ENCODE measurements at regions not wholly inside any gene's neighbourhood (a gene's known extent, or its start where the extent isn't known, plus 50 kb on each side); places are given as distances from the start of the nearest gene placed in this dataset.
"Not testable (repeated sequence)": the region's sequence is repeated elsewhere in the genome, so short reads cannot be mapped to it uniquely, and the experiment has no call there.

DNA sequence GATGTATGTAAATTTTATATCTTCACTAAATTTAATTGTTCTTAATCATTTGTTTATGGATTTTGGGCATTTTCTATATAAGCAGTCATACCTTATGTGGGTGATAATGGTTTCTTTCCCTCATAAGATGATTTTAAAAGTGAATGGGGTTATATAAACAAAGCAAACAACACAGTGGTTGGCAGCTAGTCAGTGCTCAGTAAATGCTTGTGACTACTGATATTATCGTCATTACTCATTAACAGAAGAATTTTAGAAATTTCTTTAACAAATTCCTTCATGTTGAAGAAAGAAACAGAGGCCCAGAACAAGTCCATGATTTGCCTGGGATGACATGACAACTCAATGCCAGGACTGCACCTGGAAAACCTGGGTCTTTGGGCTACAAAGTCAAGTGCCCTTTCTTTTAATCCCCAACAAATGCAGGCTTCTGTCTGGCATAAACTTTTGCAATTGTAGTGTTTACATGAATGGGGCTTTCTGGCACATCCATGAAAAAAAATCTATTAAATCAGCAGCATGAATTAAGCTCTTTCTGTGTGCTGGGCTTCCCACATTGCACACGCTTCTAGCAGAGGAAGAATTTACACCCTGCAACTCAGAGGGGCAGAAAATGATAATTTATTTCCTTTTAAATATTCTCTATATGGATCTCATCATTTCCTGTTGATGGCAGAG lies 297.3 kb upstream of the PLGLB1 start:
- H3K27ac ChIP-seq; H3K27me3 ChIP-seq; H3K36me3 ChIP-seq; intact Hi-C loops (cut with DNase I); DNase-seq (ENCODE audit: extremely low spot score in 2 of 2); H3K4me1 ChIP-seq; H3K4me3 ChIP-seq; H3K9me3 ChIP-seq: not testable (repeated sequence)

DNA sequence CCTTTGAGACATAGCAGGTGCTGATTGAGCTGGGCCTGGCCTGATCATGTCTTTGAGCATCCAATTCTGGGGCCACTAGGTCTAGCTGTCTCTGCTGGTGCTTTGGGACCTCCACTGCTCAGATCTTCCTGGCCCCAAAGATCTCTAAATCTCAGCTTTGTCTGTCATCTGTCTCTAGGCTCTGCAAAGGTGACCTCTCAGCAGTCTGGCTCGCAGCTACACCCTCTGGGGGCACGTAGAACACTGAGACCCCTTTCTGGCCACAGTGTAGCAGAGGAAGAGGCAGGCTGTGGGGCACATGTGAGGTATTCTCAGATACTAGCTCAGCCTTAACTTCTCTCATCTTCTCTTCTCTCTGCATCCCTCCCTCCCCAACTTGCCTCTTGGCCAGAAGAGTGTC lies 298.1 kb upstream of the PLGLB1 start:
- H3K36me3 ChIP-seq; H3K4me3 ChIP-seq; DNase-seq (ENCODE audit: extremely low spot score in 2 of 2); H3K4me1 ChIP-seq; H3K27ac ChIP-seq; intact Hi-C loops (cut with DNase I); H3K9me3 ChIP-seq; H3K27me3 ChIP-seq: not testable (repeated sequence)

DNA sequence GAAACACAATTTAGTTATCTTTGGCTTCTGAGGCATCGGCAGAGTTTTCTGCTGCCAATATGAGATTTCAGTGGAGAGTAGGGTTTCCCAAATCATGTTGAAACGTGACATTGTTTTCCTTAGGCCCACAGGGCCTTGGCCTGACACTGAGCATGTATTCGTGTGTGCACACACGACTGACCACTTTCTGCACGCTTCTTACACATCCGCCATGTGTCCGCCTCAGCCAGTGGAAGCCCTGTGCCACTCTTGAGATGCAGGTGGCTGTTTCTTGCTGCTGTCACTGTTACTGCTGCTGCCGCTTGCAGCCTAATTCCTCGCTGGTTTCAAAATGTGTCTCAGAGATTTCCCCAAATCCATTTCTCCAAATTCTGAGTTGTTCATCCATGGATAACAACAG lies 299.6 kb upstream of the PLGLB1 start:
- H3K27ac ChIP-seq; H3K9me3 ChIP-seq; H3K4me3 ChIP-seq; H3K36me3 ChIP-seq; H3K27me3 ChIP-seq; intact Hi-C loops (cut with DNase I); H3K4me1 ChIP-seq; DNase-seq (ENCODE audit: extremely low spot score in 2 of 2): not testable (repeated sequence)

DNA sequence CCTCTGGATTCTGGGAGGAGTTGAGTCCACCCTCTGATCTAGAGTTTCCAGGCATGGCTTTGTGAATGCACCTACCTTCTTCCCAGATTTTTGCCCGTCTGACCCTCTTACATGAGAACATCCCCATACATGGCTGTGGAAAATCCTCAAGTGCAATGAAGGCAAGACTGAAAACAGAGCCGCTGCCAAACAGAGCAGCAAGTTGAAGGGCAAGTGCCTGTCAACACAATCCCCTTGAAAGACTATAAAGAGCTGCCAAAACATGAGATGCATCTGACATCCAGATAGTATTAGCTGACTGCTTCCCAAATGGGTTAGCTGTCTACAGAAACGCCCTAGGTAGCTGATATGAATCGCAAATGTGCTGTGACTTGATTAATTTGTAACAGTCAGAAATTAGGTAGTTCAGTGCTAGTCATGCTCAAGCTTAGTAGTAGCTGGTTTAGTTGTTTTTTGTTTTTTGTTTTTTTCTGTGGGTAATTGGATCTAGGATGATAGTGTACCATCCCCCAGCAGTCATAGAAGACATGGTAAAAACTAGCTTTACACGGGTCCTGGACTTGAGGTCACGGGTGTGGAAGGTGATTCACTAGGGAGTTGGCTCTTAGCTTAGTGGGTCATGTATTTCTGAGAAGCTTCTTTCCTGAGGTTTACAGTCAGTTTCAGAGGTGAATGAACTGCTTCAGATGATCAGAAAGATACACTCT lies 302.8 kb upstream of the PLGLB1 start:
- H3K4me3 ChIP-seq; intact Hi-C loops (cut with DNase I); H3K27me3 ChIP-seq; H3K9me3 ChIP-seq; H3K27ac ChIP-seq; DNase-seq (ENCODE audit: extremely low spot score in 2 of 2); H3K36me3 ChIP-seq; H3K4me1 ChIP-seq: not testable (repeated sequence)

DNA sequence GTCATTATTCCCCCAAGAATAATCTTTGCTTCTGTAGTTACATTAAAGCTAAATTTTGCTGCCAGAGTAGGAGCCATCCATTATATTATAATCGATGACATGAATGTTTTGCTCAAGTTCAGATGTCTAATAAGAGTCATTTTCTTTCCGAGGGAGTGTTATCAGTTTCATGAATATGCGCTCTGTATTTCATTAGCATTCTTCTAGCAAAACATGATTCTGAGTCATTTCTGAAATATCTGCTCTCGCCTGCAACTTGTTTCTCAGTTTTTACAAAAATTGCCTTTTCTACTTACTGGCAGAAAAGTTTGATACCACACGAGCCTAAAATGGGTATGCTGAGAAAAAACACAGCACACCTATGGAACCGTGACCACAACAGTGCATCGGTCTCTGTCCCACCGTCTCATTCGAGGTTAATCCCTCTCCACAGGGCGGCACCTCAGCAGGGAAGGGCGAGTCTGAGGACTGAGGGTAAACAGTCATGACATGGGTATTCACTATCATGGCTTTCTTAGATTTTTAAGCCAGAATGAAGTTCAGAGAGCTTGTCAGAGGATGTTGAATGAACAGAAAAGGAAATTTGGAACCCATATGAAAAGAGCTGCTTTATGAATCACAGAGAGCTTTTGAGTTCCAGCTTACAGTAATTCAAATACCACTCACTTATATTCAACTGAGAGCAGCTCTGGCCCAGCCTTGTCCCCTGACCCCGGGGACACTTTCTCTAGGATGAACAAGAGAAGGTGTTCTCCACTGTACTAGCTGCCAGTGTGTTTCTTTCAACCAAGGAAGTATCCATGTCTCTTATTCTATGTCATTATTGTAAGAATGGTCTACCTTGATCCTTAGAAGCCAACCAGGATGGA lies 303.6 kb upstream of the PLGLB1 start:
- H3K27ac ChIP-seq; H3K27me3 ChIP-seq; H3K9me3 ChIP-seq; DNase-seq (ENCODE audit: extremely low spot score in 2 of 2); H3K4me1 ChIP-seq; H3K4me3 ChIP-seq; H3K36me3 ChIP-seq; intact Hi-C loops (cut with DNase I): not testable (repeated sequence)

DNA sequence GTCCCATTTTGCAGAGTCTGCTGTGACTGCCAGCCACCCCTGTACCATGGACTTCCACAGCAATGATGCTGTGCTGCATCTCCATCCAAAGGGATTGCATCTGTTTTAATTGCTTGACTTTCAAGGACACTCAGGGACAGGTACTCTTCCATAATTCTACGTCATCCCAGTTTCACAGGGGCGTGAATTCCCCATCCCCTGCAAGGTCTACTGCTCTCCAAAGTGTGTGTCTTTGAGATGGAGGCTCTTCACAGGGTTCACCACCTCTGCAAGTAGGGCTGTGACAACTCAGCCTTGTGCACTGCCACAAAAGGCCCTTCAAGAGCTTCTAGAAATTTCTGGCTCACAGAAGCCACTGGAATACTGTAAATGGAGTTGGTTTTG lies 304.3 kb upstream of the PLGLB1 start:
- H3K36me3 ChIP-seq; intact Hi-C loops (cut with DNase I); H3K9me3 ChIP-seq; H3K4me3 ChIP-seq; H3K27me3 ChIP-seq; DNase-seq (ENCODE audit: extremely low spot score in 2 of 2); H3K4me1 ChIP-seq; H3K27ac ChIP-seq: not testable (repeated sequence)

DNA sequence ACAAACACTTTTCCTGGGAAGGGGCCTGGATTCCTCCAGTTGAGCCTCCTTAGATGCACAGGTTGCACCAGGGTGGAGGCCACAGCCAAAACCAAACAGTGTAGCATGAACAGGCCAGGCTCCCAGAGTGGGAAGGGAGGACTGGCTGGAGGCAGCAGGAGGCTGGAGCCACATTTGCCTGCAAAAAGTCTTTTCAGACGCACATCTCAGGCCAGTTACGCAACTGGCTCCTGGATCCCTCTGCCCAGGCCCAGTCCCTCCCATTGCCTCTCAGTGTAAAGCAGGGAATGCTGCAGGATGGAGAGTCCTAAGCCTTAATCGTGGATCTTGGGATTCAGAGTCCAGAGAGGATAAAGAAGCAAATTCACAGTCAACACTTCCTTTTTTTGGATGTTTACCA lies 305.1 kb upstream of the PLGLB1 start:
- intact Hi-C loops (cut with DNase I); H3K27ac ChIP-seq: not testable (repeated sequence)

DNA sequence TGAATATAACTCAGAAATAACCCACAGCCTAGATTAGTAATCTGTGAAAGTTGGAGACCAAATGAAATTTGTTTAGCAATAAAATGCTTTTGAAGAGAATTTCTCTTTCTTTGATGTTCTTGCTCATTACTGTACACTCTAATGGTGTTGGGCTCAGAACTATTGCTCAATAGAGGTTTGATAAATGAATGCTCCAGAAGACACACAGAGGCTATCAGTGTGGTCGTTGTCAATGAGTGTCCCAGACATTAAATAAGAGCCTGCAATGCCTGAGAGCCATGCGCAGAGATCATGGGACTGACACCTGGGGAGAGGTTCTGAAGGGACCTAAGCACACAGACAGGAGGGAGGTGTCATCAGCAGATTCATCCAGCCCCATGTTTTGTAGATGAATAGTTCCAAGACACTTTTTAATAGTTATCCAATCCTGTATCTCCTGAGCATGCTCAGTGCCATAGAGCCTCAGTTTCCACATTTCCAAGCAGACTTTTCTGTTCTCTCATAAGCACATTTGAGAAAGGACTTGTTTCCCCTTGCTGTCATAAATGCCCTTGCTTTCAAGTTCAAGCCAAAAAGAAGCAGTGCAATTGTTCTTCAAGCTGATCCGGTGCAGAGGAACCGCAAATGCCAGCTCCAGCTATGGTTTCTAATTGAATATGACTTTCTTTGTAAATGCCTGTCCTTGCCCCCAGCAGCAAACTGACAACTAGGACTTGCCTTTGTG lies 306.2 kb upstream of the PLGLB1 start:
- H3K27ac ChIP-seq; H3K4me1 ChIP-seq; DNase-seq (ENCODE audit: extremely low spot score in 2 of 2); H3K9me3 ChIP-seq; H3K36me3 ChIP-seq; H3K27me3 ChIP-seq; intact Hi-C loops (cut with DNase I); H3K4me3 ChIP-seq: not testable (repeated sequence)

More for the DNA sequence above, 305.1 kb upstream of the PLGLB1 start:
- not testable (repeated sequence) for H3K27me3 ChIP-seq; H3K9me3 ChIP-seq; H3K4me1 ChIP-seq; H3K36me3 ChIP-seq; H3K4me3 ChIP-seq; DNase-seq (ENCODE audit: extremely low spot score in 2 of 2)

DNA sequence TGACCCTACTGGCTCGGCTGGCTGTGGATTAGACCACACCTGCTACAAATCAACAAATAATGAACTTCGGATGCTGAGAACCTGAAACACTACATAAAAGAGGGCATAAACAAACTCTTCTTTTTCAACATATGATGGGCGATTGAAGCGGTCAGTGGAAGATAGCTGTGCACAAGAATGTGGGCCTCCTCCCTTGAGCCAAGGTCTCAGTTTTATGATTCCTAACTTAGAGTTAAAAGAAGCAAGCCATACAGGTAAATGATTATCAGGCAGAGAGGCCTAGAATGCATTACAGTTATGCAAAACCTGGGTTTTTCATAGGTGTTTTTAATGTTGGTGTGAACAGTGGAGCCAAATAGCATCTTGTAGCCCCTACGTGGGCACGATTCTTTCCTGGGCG lies 307.9 kb upstream of the PLGLB1 start:
- H3K36me3 ChIP-seq; intact Hi-C loops (cut with DNase I); H3K4me3 ChIP-seq; DNase-seq (ENCODE audit: extremely low spot score in 2 of 2); H3K27me3 ChIP-seq; H3K9me3 ChIP-seq; H3K4me1 ChIP-seq; H3K27ac ChIP-seq: not testable (repeated sequence)

DNA sequence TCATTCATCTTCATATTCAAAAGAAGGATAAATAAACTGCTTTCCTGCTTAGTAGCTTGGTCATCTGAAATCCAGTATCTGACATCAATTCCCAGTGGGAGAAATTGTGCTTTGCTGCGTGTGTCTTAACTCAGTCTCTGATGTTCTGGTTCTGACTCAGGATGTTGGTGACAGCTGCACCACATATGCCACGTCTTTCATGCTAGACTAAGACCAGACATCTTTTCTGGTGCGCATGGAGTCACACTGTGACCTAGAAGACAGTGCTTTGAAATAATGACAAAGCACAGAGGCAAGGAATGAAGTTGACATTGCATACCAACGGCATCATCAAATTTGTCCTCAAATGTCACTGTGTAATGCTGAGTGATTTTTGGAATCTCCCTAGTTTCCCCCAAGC lies 308.8 kb upstream of the PLGLB1 start:
- H3K4me1 ChIP-seq; H3K27me3 ChIP-seq; H3K36me3 ChIP-seq; H3K9me3 ChIP-seq; H3K27ac ChIP-seq; H3K4me3 ChIP-seq; DNase-seq (ENCODE audit: extremely low spot score in 2 of 2); intact Hi-C loops (cut with DNase I): not testable (repeated sequence)

DNA sequence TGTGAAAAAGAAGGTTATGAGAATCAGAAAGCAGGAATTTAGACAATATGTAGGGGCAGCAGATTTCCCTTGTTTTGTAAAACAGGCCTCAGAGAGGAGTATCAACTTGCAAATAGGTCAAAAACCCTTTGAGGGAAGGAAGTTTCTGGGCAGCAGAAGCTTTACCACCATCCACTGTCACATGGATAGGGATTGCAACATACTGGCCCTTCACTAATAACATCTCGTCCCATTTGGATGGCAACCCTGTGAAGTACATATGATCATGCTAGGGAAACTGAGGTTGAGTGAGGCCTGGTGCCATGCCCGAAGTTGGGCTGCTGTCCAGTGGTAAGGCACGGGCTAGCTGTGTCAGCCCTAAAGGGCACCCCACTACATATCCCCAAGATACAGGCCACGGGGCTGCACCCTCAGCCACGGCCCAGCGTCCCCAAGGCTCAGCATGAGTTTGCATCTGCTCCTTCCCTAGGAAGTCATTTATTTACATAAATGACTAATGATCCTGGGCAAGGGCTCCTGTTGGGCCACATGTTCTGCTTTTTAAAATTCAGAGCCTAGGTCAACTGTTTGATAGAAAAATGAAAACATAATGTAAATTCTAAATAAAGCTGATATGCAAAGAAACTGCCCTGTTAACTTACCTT lies 310.4 kb upstream of the PLGLB1 start:
- intact Hi-C loops (cut with DNase I); DNase-seq (ENCODE audit: extremely low spot score in 2 of 2); H3K36me3 ChIP-seq; H3K9me3 ChIP-seq; H3K4me3 ChIP-seq; H3K4me1 ChIP-seq; H3K27ac ChIP-seq; H3K27me3 ChIP-seq: not testable (repeated sequence)

DNA sequence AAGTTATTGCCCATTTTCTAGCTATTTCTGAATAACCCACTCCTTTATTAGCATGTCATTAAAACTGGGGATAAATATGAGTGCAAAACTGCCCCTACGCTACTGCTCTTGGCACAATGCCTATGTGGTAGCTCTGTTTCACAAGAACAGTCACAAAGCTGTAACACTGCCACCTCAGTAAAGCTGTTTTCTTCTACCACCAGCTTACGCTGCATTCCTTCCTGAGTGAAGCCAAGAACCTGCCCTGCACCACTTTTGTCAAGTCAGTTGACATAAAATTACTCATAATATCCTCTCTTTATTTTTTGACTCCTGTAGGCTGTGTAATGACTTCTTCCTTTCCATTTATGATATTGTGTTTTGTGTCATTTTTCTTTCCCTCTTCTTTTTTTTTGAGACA lies 313.2 kb upstream of the PLGLB1 start:
- DNase-seq (ENCODE audit: extremely low spot score in 2 of 2); intact Hi-C loops (cut with DNase I); H3K27me3 ChIP-seq; H3K9me3 ChIP-seq; H3K4me3 ChIP-seq; H3K27ac ChIP-seq; H3K4me1 ChIP-seq; H3K36me3 ChIP-seq: not testable (repeated sequence)

DNA sequence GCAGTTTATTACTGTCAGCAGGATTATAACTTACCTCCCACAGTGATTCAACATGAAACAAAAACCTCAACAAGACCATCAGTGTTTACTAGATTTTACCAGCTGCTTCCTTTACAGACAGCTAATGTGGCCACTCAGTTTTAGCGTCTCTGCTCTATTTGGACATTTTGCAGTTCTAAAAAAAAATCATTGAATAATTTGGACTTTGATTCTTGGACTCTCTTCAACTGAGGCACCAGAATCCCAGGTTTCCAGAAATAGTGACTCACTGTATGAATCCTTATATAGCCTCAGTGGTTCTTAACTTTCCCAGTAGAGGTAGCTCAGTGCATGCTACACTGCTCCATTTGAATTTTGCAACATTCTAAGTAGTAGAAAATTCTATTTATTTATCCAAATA lies 317.4 kb upstream of the PLGLB1 start:
- H3K36me3 ChIP-seq; H3K4me1 ChIP-seq; intact Hi-C loops (cut with DNase I); H3K27me3 ChIP-seq; H3K4me3 ChIP-seq; DNase-seq (ENCODE audit: extremely low spot score in 2 of 2); H3K27ac ChIP-seq; H3K9me3 ChIP-seq: not testable (repeated sequence)
